Loucy (cell line): ENCODE measurements at regions not wholly inside any gene's neighbourhood (a gene's known extent, or its start where the extent isn't known, plus 50 kb on each side); places are given as distances from the start of the nearest gene placed in this dataset.

ENCODE experiments used
- H2AFZ ChIP-seq: fragments of 200-600 bp; sonication (generic); 2 replicates; pipeline ENCODE4 v1.6.0; 2016; ENCODE audit warnings: antibody characterized with exemption, mild to moderate bottlenecking, low read length, moderate library complexity
- H3F3A ChIP-seq: fragments of 200-600 bp; 2 replicates; pipeline ENCODE4 v1.6.0; 2016; ENCODE audit warnings: antibody characterized with exemption, low read depth, mild to moderate bottlenecking
- H3K27me3 ChIP-seq: fragments of 200-600 bp; sonication (generic); 2 replicates; pipeline ENCODE4 v1.6.1; 2014; ENCODE audit warnings: low read length, mild to moderate bottlenecking; ENCODE audit not compliant: insufficient read depth, poor library complexity, severe bottlenecking
- H3K36me3 ChIP-seq: fragments of 200-600 bp; sonication (generic); 2 replicates; pipeline ENCODE4 v1.6.1; 2016; ENCODE audit warnings: low read length; ENCODE audit not compliant: insufficient read depth
- H3K4me1 ChIP-seq: fragments of 200-600 bp; sonication (generic); 2 replicates; pipeline ENCODE4 v1.5.1; 2014; ENCODE audit warnings: low read length, mild to moderate bottlenecking; ENCODE audit not compliant: insufficient read depth, poor library complexity, severe bottlenecking
- H3K4me2 ChIP-seq: fragments of 200-600 bp; sonication (generic); 2 replicates; pipeline ENCODE4 v1.6.0; 2014; ENCODE audit warnings: antibody characterized with exemption, low read length, low read depth, mild to moderate bottlenecking; ENCODE audit not compliant: poor library complexity, severe bottlenecking
- H3K4me3 ChIP-seq: fragments of 200-600 bp; sonication (generic); 2 replicates; pipeline ENCODE4 v1.5.1; 2014; ENCODE audit warnings: low read length, mild to moderate bottlenecking, mixed read lengths; ENCODE audit not compliant: poor library complexity, severe bottlenecking
- H3K79me2 ChIP-seq: fragments of 200-600 bp; sonication (generic); 2 replicates; pipeline ENCODE4 v1.6.1; 2014; ENCODE audit warnings: low read length; ENCODE audit not compliant: insufficient read depth
- H3K9ac ChIP-seq: fragments of 200-600 bp; sonication (generic); 2 replicates; pipeline ENCODE4 v1.6.0; 2014; ENCODE audit warnings: mild to moderate bottlenecking, low read depth, low read length, moderate library complexity; ENCODE audit not compliant: poor library complexity, severe bottlenecking
- H3K9me2 ChIP-seq: fragments of 200-600 bp; sonication (generic); replicated peaks from 2 replicates; pipeline ENCODE4 v1.6.1; 2016; ENCODE audit warnings: low read depth, low read length, mixed read lengths
- H3K9me3 ChIP-seq: fragments of 200-600 bp; sonication (generic); 2 replicates; pipeline ENCODE4 v1.6.1; 2014; ENCODE audit warnings: mild to moderate bottlenecking, antibody characterized with exemption, low read length, low read depth; ENCODE audit not compliant: insufficient read depth
- H4K20me1 ChIP-seq: fragments of 200-600 bp; sonication (generic); 2 replicates; pipeline ENCODE4 v1.6.0; 2014; ENCODE audit warnings: antibody characterized with exemption, low read length, mild to moderate bottlenecking; ENCODE audit not compliant: insufficient read depth, poor library complexity, severe bottlenecking
- CTCF ChIP-seq: fragments of 200-600 bp; sonication (generic); conservative IDR thresholded peaks from 2 replicates; pipeline ENCODE4 v1.5.1; 2014; ENCODE audit warnings: mild to moderate bottlenecking, antibody characterized with exemption, low read length
- EZH2phosphoT487 ChIP-seq: fragments of 200-600 bp; IDR thresholded peaks from 2 replicates; pipeline ENCODE4 v1.6.1; 2018; ENCODE audit warnings: antibody characterized with exemption, mild to moderate bottlenecking, moderate library complexity, borderline replicate concordance

GRCh38 chr15:53447053-53447574, 312.3 kb downstream of the WDR72 start:
- no peak overlapping the region for H3K4me2 ChIP-seq
- no peaks in the 10 kb centered on the region for H3K9me3 ChIP-seq

DNA sequence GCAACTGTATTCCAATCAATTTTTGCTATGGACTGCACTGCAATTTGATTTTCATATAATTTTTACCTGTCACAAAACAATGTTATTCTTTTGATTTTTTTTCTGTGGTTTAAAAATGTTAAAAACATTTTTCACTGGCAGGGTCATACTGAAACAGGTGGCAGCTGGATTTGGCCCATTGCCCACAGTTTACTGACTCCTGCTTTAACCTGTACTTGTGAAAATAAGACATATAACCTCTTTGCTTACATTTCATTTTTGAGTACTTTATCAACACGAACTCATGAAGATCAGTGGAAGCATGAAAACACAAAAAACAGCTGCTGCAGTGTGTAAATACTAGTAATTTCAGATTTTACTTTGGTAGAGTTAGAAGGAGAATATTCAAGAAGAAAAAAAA, 313.1 kb downstream of the WDR72 start:
- H3K79me2 ChIP-seq: no peaks in the 10 kb centered on the region
- H2AFZ ChIP-seq: no peak overlapping the region
- TF ChIP-seq CTCF (no peak), EZH2phosphoT487 (no peak)
- no peak overlapping the region for H3K9ac ChIP-seq
- H4K20me1 ChIP-seq: no peaks in the 10 kb centered on the region
- no peaks in the 10 kb centered on the region for H3K9me2 ChIP-seq
- H3K4me2 ChIP-seq: no peak overlapping the region
- H3K27me3 ChIP-seq: no peaks in the 10 kb centered on the region
- no peaks in the 10 kb centered on the region for H3K36me3 ChIP-seq
- H3K9me3 ChIP-seq: no peaks in the 10 kb centered on the region
- no peaks in the 10 kb centered on the region for H3K4me1 ChIP-seq
- no peak overlapping the region for H3K4me3 ChIP-seq
- H3F3A ChIP-seq: no peaks in the 10 kb centered on the region

More at GRCh38 chr15:53447053-53447574, 312.3 kb downstream of the WDR72 start:
- no peaks in the 10 kb centered on the region for H3K9me2 ChIP-seq
- no peaks in the 10 kb centered on the region for H3K4me1 ChIP-seq
- H2AFZ ChIP-seq: no peak overlapping the region
- no peaks in the 10 kb centered on the region for H3F3A ChIP-seq
- no peak overlapping the region for H3K9ac ChIP-seq
- H4K20me1 ChIP-seq: no peaks in the 10 kb centered on the region
- H3K4me3 ChIP-seq: no peak overlapping the region
- no peak for TF ChIP-seq EZH2phosphoT487
- TF ChIP-seq CTCF: no peak
- no peaks in the 10 kb centered on the region for H3K79me2 ChIP-seq
- H3K27me3 ChIP-seq: no peaks in the 10 kb centered on the region
- no peaks in the 10 kb centered on the region for H3K36me3 ChIP-seq

DNA sequence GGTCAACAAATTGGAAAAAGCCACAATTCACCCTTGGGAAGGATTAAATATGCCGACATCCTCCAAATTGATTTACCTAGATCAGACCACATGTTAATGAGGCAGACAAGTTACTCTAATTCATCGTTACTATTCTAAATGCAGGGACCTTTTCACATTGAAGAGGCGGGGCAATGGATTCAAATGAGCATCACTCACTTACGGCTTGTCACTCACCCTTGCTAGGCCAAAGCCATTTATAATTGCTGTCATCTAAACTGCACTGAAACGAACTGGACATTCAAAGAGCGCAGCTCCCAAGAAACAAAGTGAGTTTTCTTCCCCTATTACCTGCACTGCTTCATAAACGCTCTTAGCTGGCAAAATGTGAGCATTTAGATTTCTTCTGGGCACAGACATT, 313.9 kb downstream of the WDR72 start:
- no peak for TF ChIP-seq CTCF
- no peak for TF ChIP-seq EZH2phosphoT487
- no peaks in the 10 kb centered on the region for H4K20me1 ChIP-seq
- H3K4me3 ChIP-seq: no peak overlapping the region
- H3K4me2 ChIP-seq: no peak overlapping the region
- H3K9me2 ChIP-seq: no peaks in the 10 kb centered on the region
- no peak overlapping the region for H3K9ac ChIP-seq
- H3K9me3 ChIP-seq: no peaks in the 10 kb centered on the region
- no peak overlapping the region for H2AFZ ChIP-seq
- no peaks in the 10 kb centered on the region for H3F3A ChIP-seq
- no peaks in the 10 kb centered on the region for H3K79me2 ChIP-seq
- no peaks in the 10 kb centered on the region for H3K4me1 ChIP-seq
- no peaks in the 10 kb centered on the region for H3K27me3 ChIP-seq
- H3K36me3 ChIP-seq: no peaks in the 10 kb centered on the region
